HEK293T (cell line): ENCODE measurements at regions not wholly inside any gene's neighbourhood (a gene's known extent, or its start where the extent isn't known, plus 50 kb on each side); places are given as distances from the start of the nearest gene placed in this dataset.

Experiments
- CTCF ChIA-PET: fragments of 350-600 bp; formaldehyde crosslinking; extraction: SDS; loops from one replicate; lab custom pipeline; 2021; ENCODE audit warnings: antibody characterized with exemption, inconsistent platforms; lab: Yijun Ruan, JAX
- POLR2A ChIA-PET: fragments of 350-600 bp; formaldehyde crosslinking; extraction: SDS; loops from one replicate; lab custom pipeline; 2020; ENCODE audit warnings: antibody characterized with exemption, inconsistent platforms; lab: Yijun Ruan, JAX
- DNase-seq: peaks from one replicate; pipeline ENCODE4 v3.0.0; 2012; ENCODE audit warnings: mixed read lengths; ENCODE audit errors: extremely low spot score
- ARNT ChIP-seq: fragments of 450-650 bp; IDR thresholded peaks from 2 replicates; pipeline ENCODE4 v1.6.1; 2017; ENCODE audit warnings: mild to moderate bottlenecking
- BHLHE40 ChIP-seq: fragments of 450-650 bp; IDR thresholded peaks from 2 replicates; pipeline ENCODE4 v1.6.1; 2016; ENCODE audit warnings: mild to moderate bottlenecking, moderate library complexity, borderline replicate concordance
- CTBP1 ChIP-seq: fragments of 450-650 bp; IDR thresholded peaks from 2 replicates; pipeline ENCODE4 v1.6.1; 2016; ENCODE audit warnings: borderline replicate concordance
- ELF4 ChIP-seq: fragments of 450-650 bp; IDR thresholded peaks from 2 replicates; pipeline ENCODE4 v1.6.1; 2017; ENCODE audit warnings: antibody characterized with exemption
- FOXA1 ChIP-seq: fragments of 450-650 bp; IDR thresholded peaks from 2 replicates; pipeline ENCODE4 v1.6.1; 2016; ENCODE audit warnings: mild to moderate bottlenecking
- FOXK2 ChIP-seq: fragments of 450-650 bp; IDR thresholded peaks from 2 replicates; pipeline ENCODE4 v1.6.1; 2016; ENCODE audit warnings: mild to moderate bottlenecking
- FOXM1 ChIP-seq: fragments of 450-650 bp; IDR thresholded peaks from 2 replicates; pipeline ENCODE4 v1.6.1; 2017; ENCODE audit warnings: mild to moderate bottlenecking, borderline replicate concordance
- HDGF ChIP-seq: fragments of 450-650 bp; IDR thresholded peaks from 2 replicates; pipeline ENCODE4 v1.6.1; 2017; ENCODE audit warnings: antibody characterized with exemption, borderline replicate concordance
- L3MBTL2 ChIP-seq: fragments of 450-650 bp; conservative IDR thresholded peaks from 2 replicates; pipeline ENCODE4 v1.6.1; 2016; ENCODE audit warnings: mild to moderate bottlenecking
- LEF1 ChIP-seq: fragments of 450-650 bp; IDR thresholded peaks from 2 replicates; pipeline ENCODE4 v1.6.1; 2017; ENCODE audit warnings: mild to moderate bottlenecking, borderline replicate concordance
- NFRKB ChIP-seq: fragments of 450-650 bp; IDR thresholded peaks from 2 replicates; pipeline ENCODE4 v1.6.1; 2016; ENCODE audit warnings: mild to moderate bottlenecking, moderate library complexity
- PKNOX1 ChIP-seq: fragments of 450-650 bp; IDR thresholded peaks from 2 replicates; pipeline ENCODE4 v1.6.1; 2016
- SP1 ChIP-seq: fragments of 450-650 bp; IDR thresholded peaks from 2 replicates; pipeline ENCODE4 v1.6.1; 2017
- SUZ12 ChIP-seq: fragments of 450-650 bp; IDR thresholded peaks from 2 replicates; pipeline ENCODE4 v1.6.1; 2016; ENCODE audit warnings: mild to moderate bottlenecking
- TARDBP ChIP-seq: fragments of 450-650 bp; IDR thresholded peaks from 2 replicates; pipeline ENCODE4 v1.6.1; 2016
- ZNF384 ChIP-seq: fragments of 450-650 bp; IDR thresholded peaks from 2 replicates; pipeline ENCODE4 v1.6.1; 2016

DNA sequence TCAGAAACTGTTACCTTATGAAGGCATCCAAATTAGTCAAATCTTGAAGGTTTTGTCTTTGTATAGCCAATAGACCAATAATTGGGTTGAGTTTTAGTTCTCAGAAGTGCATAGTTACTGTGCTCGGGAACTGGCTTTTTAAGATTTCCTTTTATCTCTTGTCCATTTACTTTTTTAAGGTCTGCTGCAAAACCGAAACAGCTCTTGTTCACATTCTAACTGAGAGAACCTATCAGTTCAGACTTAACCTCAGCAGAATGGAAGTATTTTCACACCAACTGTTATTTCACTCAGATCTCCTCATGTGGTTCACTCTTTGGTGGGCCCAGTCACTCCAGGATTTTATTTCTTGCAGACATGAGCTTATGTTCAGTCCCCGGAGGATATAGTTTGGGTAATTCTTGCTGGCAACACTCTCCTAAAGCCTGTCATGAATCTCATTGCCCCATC is 55.5 kb downstream of the TPBG start:
- CTCF ChIA-PET: no interaction called here
- POLR2A ChIA-PET: no interaction called here
- no peak for TF ChIP-seq SP1
- TF ChIP-seq FOXM1: no peak
- TF ChIP-seq CTBP1: no peak
- TF ChIP-seq ELF4: no peak
- TF ChIP-seq HDGF: no peak
- TF ChIP-seq ARNT: no peak
- no peak for TF ChIP-seq PKNOX1
- no peak for TF ChIP-seq NFRKB
- no peak for TF ChIP-seq TARDBP
- TF ChIP-seq FOXA1: no peak
- TF ChIP-seq L3MBTL2: no peak
- TF ChIP-seq SUZ12: no peak
- TF ChIP-seq ZNF384: no peak
- no peak for TF ChIP-seq BHLHE40
- DNase-seq: no peak

DNA sequence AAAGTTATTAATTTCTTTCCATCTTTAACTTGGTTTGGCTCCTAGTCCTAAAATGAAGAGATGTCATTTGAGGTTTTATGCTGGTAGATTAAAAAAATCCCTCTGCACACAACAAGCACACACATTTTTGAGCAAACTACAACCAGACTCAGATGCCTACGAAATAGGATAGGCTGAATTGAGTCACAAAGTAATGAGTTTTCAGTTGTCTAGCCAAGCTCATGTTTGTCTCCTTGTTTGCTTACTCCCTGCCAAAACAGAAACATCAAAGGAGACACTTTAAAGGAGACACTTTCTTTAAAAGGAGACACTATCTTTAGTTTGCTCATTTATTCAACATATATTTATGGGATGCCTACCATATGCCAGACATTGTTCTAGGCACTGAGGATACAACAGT is 56.2 kb downstream of the TPBG start:
- no peak for TF ChIP-seq ARNT
- no peak for TF ChIP-seq FOXM1
- TF ChIP-seq HDGF: no peak
- TF ChIP-seq BHLHE40: no peak
- no peak for TF ChIP-seq SP1
- TF ChIP-seq ELF4: no peak
- POLR2A ChIA-PET: no interaction called here
- no peak for DNase-seq
- CTCF ChIA-PET: no interaction called here

DNA sequence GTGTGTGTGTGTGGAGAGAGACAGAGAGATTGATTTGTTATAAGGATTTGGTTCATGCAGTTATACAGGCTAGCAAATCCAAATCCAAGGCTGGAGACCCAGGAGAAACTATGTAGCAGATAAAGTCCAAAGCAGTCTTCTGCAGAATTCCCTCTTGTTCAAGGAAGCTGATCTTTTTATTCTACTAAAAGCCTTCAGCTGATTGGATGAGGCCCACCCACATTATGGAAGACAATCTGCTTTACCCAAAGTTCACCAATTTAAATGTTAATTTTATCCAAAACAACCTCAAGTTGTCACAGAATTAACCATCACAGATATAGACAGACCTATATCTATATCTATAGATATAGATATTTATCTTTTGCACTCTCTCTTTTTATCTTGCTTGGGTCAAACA is 67.0 kb downstream of the TPBG start:
- TF ChIP-seq TARDBP (no peak), FOXA1 (no peak), ELF4 (no peak), LEF1 (no peak), L3MBTL2 (no peak), HDGF (no peak), SUZ12 (no peak), PKNOX1 (no peak), SP1 (no peak), FOXK2 (no peak), BHLHE40 (no peak), CTBP1 (no peak), FOXM1 (no peak), ARNT (no peak), ZNF384 (no peak), NFRKB (no peak)
- CTCF ChIA-PET: no interaction called here
- DNase-seq: no peak
- POLR2A ChIA-PET: no interaction called here

- POLR2A ChIA-PET: no interaction called here
- TF ChIP-seq CTBP1 (no peak), LEF1 (no peak), SUZ12 (no peak), NFRKB (no peak), PKNOX1 (no peak), FOXA1 (no peak), TARDBP (no peak), ARNT (no peak), FOXK2 (no peak), HDGF (no peak), SP1 (no peak), FOXM1 (no peak), L3MBTL2 (no peak), BHLHE40 (no peak), ELF4 (no peak), ZNF384 (no peak)
- no peak for DNase-seq
- CTCF ChIA-PET: no interaction called here
Observed at GRCh38 chr6:82436740-82437139, 73.1 kb downstream of the TPBG start.

DNA sequence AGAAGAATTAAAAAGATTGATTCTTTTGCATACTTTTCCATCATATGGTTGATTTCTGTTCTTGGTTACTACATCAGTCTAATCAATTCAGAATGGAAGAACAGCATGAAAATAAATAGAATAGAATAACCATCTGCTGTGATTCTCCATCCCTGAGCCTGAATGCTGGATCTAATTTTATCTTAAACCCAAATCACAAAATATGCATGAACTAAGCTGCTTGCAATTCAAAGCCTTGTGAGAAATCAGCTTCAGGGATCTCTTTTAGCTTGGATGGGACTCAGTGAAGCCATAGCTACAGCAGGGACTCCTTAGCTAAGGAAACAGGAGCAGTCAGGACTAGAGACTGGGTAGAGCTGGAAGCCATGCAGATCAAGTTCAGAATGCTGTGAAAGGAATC is 74.1 kb downstream of the TPBG start:
- ChIA-PET POLR2A (no interaction called here), CTCF (no interaction called here)
- no peak for DNase-seq
- TF ChIP-seq NFRKB (no peak), ELF4 (no peak), ZNF384 (no peak), SUZ12 (no peak), PKNOX1 (no peak), FOXM1 (no peak), CTBP1 (no peak), FOXK2 (no peak)

GRCh38 chr6:82441047-82441855 is 77.6 kb downstream of the TPBG start:
- TF ChIP-seq TARDBP (no peak), ELF4 (no peak), L3MBTL2 (no peak)
- ChIA-PET POLR2A (no interaction called here), CTCF (no interaction called here)
- DNase-seq: no peak
